K562 (cell line): ENCODE measurements at regions not wholly inside any gene's neighbourhood (a gene's known extent, or its start where the extent isn't known, plus 50 kb on each side); places are given as distances from the start of the nearest gene placed in this dataset.

Experiments
- ATAC-seq: fragments of 200-7000 bp; cut with Tn5 transposase; 3 replicates; pipeline ENCODE4 v1.9.1; 2020; ENCODE audit warnings: moderate library complexity
- BruUV-seq: library from RNA; stranded (reverse); fragments of 400-500 nt; replicated peaks from 2 replicates; lab custom pipeline; 2021; lab: Mats Ljungman, UMichigan
- CTCF ChIA-PET: fragments of 300-600 bp; formaldehyde crosslinking; extraction: SDS; loops from one replicate; lab custom pipeline; 2021; ENCODE audit warnings: low intra/inter-chr PET ratio; lab: Yijun Ruan, JAX
- POLR2A ChIA-PET: fragments of 300-600, 350-650 bp; sonication (Branson Sonifier 250); formaldehyde crosslinking; extraction: SDS; loops from one replicate; lab custom pipeline; 2021; ENCODE audit warnings: antibody characterized with exemption, inconsistent platforms; lab: Yijun Ruan, JAX
- DNase-seq, 4 experiments: peaks; one replicate each; pipeline versions ENCODE4 v3.0.0 to v3.0.0-alpha.2; 2011 to 2018; ENCODE audit warnings: low spot score in 3 of 4, mixed read lengths in 3 of 4; ENCODE audit errors: extremely low read depth in 1 of 4
- FAIRE-seq: peaks from 2 replicates; lab custom pipeline; 2011; peaks lifted over from hg19 to GRCh38; lab: Jason Lieb, UNC
- H2AFZ ChIP-seq: 2 replicates; pipeline ENCODE4 v1.6.0; 2011; ENCODE audit warnings: low read depth, low read length, control low read depth, inconsistent platforms
- H3K27ac ChIP-seq: fragments of 200-600 bp; 3 replicates; pipeline ENCODE4 v1.8.0; 2011; ENCODE audit warnings: low read depth, mild to moderate bottlenecking, control low read depth, inconsistent platforms, low read length, moderate library complexity, mixed read lengths; ENCODE audit errors: extremely low read depth
- H3K27me3 ChIP-seq, 2 experiments: fragments of 300-600 bp in 1 of 2; 2 replicates in 1 of 2; 3 replicates in 1 of 2; pipeline versions ENCODE4 v1.6.0 to v1.8.0; 2011; ENCODE audit warnings: inconsistent platforms in 2 of 2, low read length in 2 of 2, mild to moderate bottlenecking in 1 of 2, mixed read lengths in 1 of 2, moderate library complexity in 1 of 2; ENCODE audit not compliant: control insufficient read depth in 2 of 2, insufficient read depth in 2 of 2
- H3K36me3 ChIP-seq: fragments of 300-600 bp; 3 replicates; pipeline ENCODE4 v1.8.0; 2011; ENCODE audit warnings: mild to moderate bottlenecking, low read length, inconsistent platforms; ENCODE audit not compliant: control insufficient read depth, insufficient read depth
- H3K4me1 ChIP-seq, 2 experiments: fragments of 200-600 bp in 1 of 2; replicated peaks in 1 of 2; 2 replicates in 1 of 2; 3 replicates in 1 of 2; pipeline versions ENCODE4 v1.5.1 to v1.8.0; 2011; ENCODE audit warnings: inconsistent platforms in 2 of 2, low read length in 2 of 2, mild to moderate bottlenecking in 1 of 2, mixed read lengths in 1 of 2, moderate library complexity in 1 of 2; ENCODE audit not compliant: control insufficient read depth in 2 of 2, insufficient read depth in 2 of 2
- H3K4me2 ChIP-seq: 2 replicates; pipeline ENCODE4 v1.6.1; 2011; ENCODE audit warnings: low read length, control low read depth, inconsistent platforms, mixed read lengths; ENCODE audit not compliant: insufficient read depth
- H3K4me3 ChIP-seq: fragments of 200-600 bp; sonication (generic), shearing (Covaris generic); 2 replicates; pipeline ENCODE4 v1.5.1; 2016; ENCODE audit warnings: control low read depth, inconsistent platforms
- H3K79me2 ChIP-seq: fragments of 200-600 bp; 3 replicates; pipeline ENCODE4 v1.8.0; 2011; ENCODE audit warnings: low read length, inconsistent platforms; ENCODE audit not compliant: control insufficient read depth, insufficient read depth
- H3K9ac ChIP-seq, 2 experiments: 2 replicates each; pipeline versions ENCODE4 v1.6.0 to v1.6.1; 2011; ENCODE audit warnings: low read depth in 2 of 2, low read length in 2 of 2, control low read depth in 1 of 2, inconsistent platforms in 1 of 2, mild to moderate bottlenecking in 1 of 2, mixed read lengths in 1 of 2; ENCODE audit not compliant: insufficient read depth in 1 of 2
- H3K9me1 ChIP-seq: one replicate; pipeline ENCODE4 v1.6.0; 2011; ENCODE audit warnings: inconsistent platforms, mild to moderate bottlenecking, low read length, moderate library complexity; ENCODE audit not compliant: control insufficient read depth, insufficient read depth
- H3K9me3 ChIP-seq: replicated peaks from 2 replicates; pipeline ENCODE4 v1.5.1; 2011; ENCODE audit warnings: low read depth, low read length, inconsistent platforms; ENCODE audit not compliant: control insufficient read depth, insufficient read depth
- H4K20me1 ChIP-seq: replicated peaks from 2 replicates; pipeline ENCODE4 v1.6.1; 2011; ENCODE audit warnings: low read length, inconsistent platforms, mixed read lengths; ENCODE audit not compliant: control insufficient read depth, insufficient read depth
- ATF2 ChIP-seq: sonication (generic); formaldehyde crosslinking; IDR thresholded peaks from 2 replicates; pipeline ENCODE4 v1.8.1; 2022; ENCODE audit warnings: missing genetic modification reagents
- DIDO1 ChIP-seq: fragments of 450-650 bp; IDR thresholded peaks from 2 replicates; pipeline ENCODE4 v1.6.1; 2016; ENCODE audit warnings: low read depth, missing biosample characterization, missing genetic modification characterization
- HEY1 ChIP-seq: fragments of 250-450 bp; sonication (Bioruptor Pico); IDR thresholded peaks from 2 replicates; pipeline ENCODE4 v1.5.0; 2020; ENCODE audit warnings: mild to moderate bottlenecking, moderate library complexity, borderline replicate concordance
- HMGN3 ChIP-seq: IDR thresholded peaks from 2 replicates; pipeline ENCODE4 v1.6.1; 2011; ENCODE audit warnings: borderline replicate concordance, low read depth, mild to moderate bottlenecking, mixed read lengths, low read length; ENCODE audit not compliant: insufficient read length; ENCODE audit errors: extremely low read depth
- HNRNPK ChIP-seq: fragments of 200-400 bp; formaldehyde crosslinking; IDR thresholded peaks from one replicate; pipeline ENCODE4 v1.6.1; 2018; ENCODE audit warnings: mild to moderate bottlenecking, low read depth, low read length; ENCODE audit not compliant: poor library complexity, severe bottlenecking
- IRF2 ChIP-seq: sonication (generic); formaldehyde crosslinking; IDR thresholded peaks from 2 replicates; pipeline ENCODE4 v1.8.1; 2022; ENCODE audit warnings: mild to moderate bottlenecking, missing genetic modification reagents
- KDM2B ChIP-seq: fragments of 250-450 bp; sonication (Bioruptor Pico); IDR thresholded peaks from 2 replicates; pipeline ENCODE4 v1.8.0; 2021; ENCODE audit warnings: mild to moderate bottlenecking, moderate library complexity
- MAFF ChIP-seq: IDR thresholded peaks from 2 replicates; pipeline ENCODE4 v1.6.1; 2012; ENCODE audit warnings: low read length, improper control_type of control experiment
- MTA3 ChIP-seq: fragments of 450-650 bp; formaldehyde crosslinking; IDR thresholded peaks from 2 replicates; pipeline ENCODE4 v1.6.1; 2017; ENCODE audit warnings: mild to moderate bottlenecking, borderline replicate concordance
- PHF21A ChIP-seq: fragments of 450-650 bp; IDR thresholded peaks from 2 replicates; pipeline ENCODE4 v1.6.1; 2017; ENCODE audit warnings: low read depth, borderline replicate concordance
- PTBP1 ChIP-seq: fragments of 200-400 bp; formaldehyde crosslinking; IDR thresholded peaks from 2 replicates; pipeline ENCODE4 v1.6.1; 2017; ENCODE audit warnings: low read depth, low read length
- RBFOX2 ChIP-seq: fragments of 200-400 bp; formaldehyde crosslinking; IDR thresholded peaks from 2 replicates; pipeline ENCODE4 v1.6.1; 2017; ENCODE audit warnings: low read depth, mild to moderate bottlenecking, low read length, moderate library complexity
- RNF2 ChIP-seq: sonication (generic); IDR thresholded peaks from 2 replicates; pipeline ENCODE4 v1.6.1; 2016
- SAFB ChIP-seq: fragments of 200-400 bp; formaldehyde crosslinking; IDR thresholded peaks from 2 replicates; pipeline ENCODE4 v1.6.1; 2017; ENCODE audit warnings: low read depth, low read length, borderline replicate concordance
- U2AF2 ChIP-seq: fragments of 200-400 bp; formaldehyde crosslinking; optimal IDR thresholded peaks from 2 replicates; pipeline ENCODE3; 2017; ENCODE audit warnings: low read depth, mild to moderate bottlenecking, low read length
- ZNF184 ChIP-seq: sonication (generic); formaldehyde crosslinking; IDR thresholded peaks from 2 replicates; pipeline ENCODE4 v1.5.0; 2020; ENCODE audit warnings: missing genetic modification reagents
- ZNF232 ChIP-seq: sonication (generic); formaldehyde crosslinking; IDR thresholded peaks from 2 replicates; pipeline ENCODE4 v1.8.0; 2022; ENCODE audit warnings: mild to moderate bottlenecking, missing genetic modification reagents
- ZNF778 ChIP-seq: fragments of 450-650 bp; formaldehyde crosslinking; IDR thresholded peaks from 2 replicates; pipeline ENCODE4 v1.4.0; 2020; ENCODE audit warnings: mild to moderate bottlenecking, moderate library complexity
- WGBS: fragments of 100-300 bp; shearing (Covaris generic); methylation state at CpG from one replicate; pipeline ENCODE4 v1.1.6; 2016; ENCODE audit warnings: low coverage, mixed read lengths; ENCODE audit not compliant: insufficient coverage; ENCODE audit errors: missing lambda C conversion rate; 5-methylcytosine and 5-hydroxymethylcytosine counted together
- in situ Hi-C: fragments of 300-500 bp; cut with MboI; formaldehyde crosslinking; loops from 4 replicates; pipeline ENCODE4 v1.15.0; 2018; ENCODE audit warnings: inconsistent platforms, mixed read lengths
- intact Hi-C: fragments of 100-400 bp; cut with micrococcal nuclease; formaldehyde crosslinking; loops from 2 replicates; pipeline ENCODE4 v1.14.2; 2022

- no peak overlapping the region for H3K4me2 ChIP-seq
- DNase-seq, result no peak
- in situ Hi-C loops, result no loop called here
- no peak for TF ChIP-seq ZNF232 (CRISPR knock-in tag)
- TF ChIP-seq SAFB, result no peak
- TF ChIP-seq MAFF, result no peak
- no peak for TF ChIP-seq U2AF2
- no peak for TF ChIP-seq KDM2B (CRISPR knock-in tag)
- TF ChIP-seq IRF2 (CRISPR knock-in tag), result no peak
- FAIRE-seq, result no peak
- ChIA-PET CTCF (no interaction called here), POLR2A (interaction anchor here (0.7 kb wide), 1 partner anchor 26 kb away, joined by 3 read pairs; no protein-coding TSS in a partner anchor)
- H4K20me1 ChIP-seq, result no peaks in the 10 kb centered on the region
- no peaks in the 10 kb centered on the region for H3K27me3 ChIP-seq
- H3K9me3 ChIP-seq, result no peaks in the 10 kb centered on the region
- H3K4me3 ChIP-seq, result no peak overlapping the region
- intact Hi-C loops, result no loop called here
- no peak overlapping the region for H3K9ac ChIP-seq
- no peaks in the 10 kb centered on the region for H3K4me1 ChIP-seq
- H3K36me3 ChIP-seq, result no peaks in the 10 kb centered on the region
- no peak for ATAC-seq
- H3K27ac ChIP-seq, result no peak overlapping the region
- H3K9me1 ChIP-seq, result no peaks in the 10 kb centered on the region
- H3K79me2 ChIP-seq, result no peaks in the 10 kb centered on the region
- H2AFZ ChIP-seq, result no peak overlapping the region
- no TSS peak for BruUV-seq
- WGBS, result 0% methylated on average over 8 of the region's 8 CpGs
Observed at GRCh38 chr3:31165399-31165860, 271.0 kb upstream of the GADL1 start.

- Histone ChIP-seq H3K9ac (no peak overlapping the region), H4K20me1 (no peaks in the 10 kb centered on the region), H3K4me3 (no peak overlapping the region), H3K4me2 (no peak overlapping the region), H3K9me1 (no peaks in the 10 kb centered on the region), H2AFZ (no peak overlapping the region), H3K4me1 (no peaks in the 10 kb centered on the region), H3K27ac (no peak overlapping the region), H3K36me3 (no peaks in the 10 kb centered on the region), H3K9me3 (no peaks in the 10 kb centered on the region), H3K79me2 (no peaks in the 10 kb centered on the region), H3K27me3 (no peaks in the 10 kb centered on the region)
- no TSS peak for BruUV-seq
- WGBS, result 0% methylated on average over 4 of the region's 4 CpGs
- ChIA-PET POLR2A (interaction anchor here (0.9 kb wide), 1 partner anchor 21 kb away, joined by 4 read pairs; no protein-coding TSS in a partner anchor), CTCF (no interaction called here)
- FAIRE-seq, result no peak
- intact Hi-C loops (no loop called here), in situ Hi-C loops (no loop called here)
- no peak for DNase-seq
- ATAC-seq, result no peak
- TF ChIP-seq PHF21A, result no peak
- no peak for TF ChIP-seq ATF2
- TF ChIP-seq ZNF778 (CRISPR knock-in tag), result no peak
- TF ChIP-seq PTBP1, result no peak
- no peak for TF ChIP-seq HNRNPK
- no peak for TF ChIP-seq DIDO1
- no peak for TF ChIP-seq MTA3
- no peak for TF ChIP-seq RNF2
- TF ChIP-seq RBFOX2, result no peak
- TF ChIP-seq ZNF184 (CRISPR knock-in tag), result no peak
- no peak for TF ChIP-seq HEY1 (CRISPR knock-in tag)
- TF ChIP-seq HMGN3, result no peak
Observed at GRCh38 chr3:31166249-31166885, 271.9 kb upstream of the GADL1 start.
